Astrocyte of the spinal cord (primary cell): ENCODE measurements at regions not wholly inside any gene's neighbourhood (a gene's known extent, or its start where the extent isn't known, plus 50 kb on each side); places are given as distances from the start of the nearest gene placed in this dataset.

Experiments used
- DNase-seq: peaks from one replicate; pipeline ENCODE4 v3.0.0; 2011; ENCODE audit warnings: low read depth, low spot score
- H3K4me3 ChIP-seq: 2 replicates; pipeline ENCODE4 v1.5.1; 2011; ENCODE audit warnings: low read depth, mild to moderate bottlenecking, low read length, moderate library complexity
- in situ Hi-C: cut with HindIII; loops from 2 replicates; pipeline ENCODE4 v1.10.0; 2017; ENCODE audit warnings: low sequenced_read_pairs
- TF ChIP-seq, protein P1 (sequence below): IDR thresholded peaks from 2 replicates; pipeline ENCODE4 v1.5.1; 2012; ENCODE audit warnings: low read depth, mild to moderate bottlenecking, low read length, inconsistent platforms

GRCh38 chr2:194004590-194005206, 1652.3 kb upstream of the SLC39A10 start:
- no peak overlapping the region for H3K4me3 ChIP-seq
- DNase-seq: no peak
- in situ Hi-C loops: no loop called here
- TF ChIP-seq, protein P1, sequence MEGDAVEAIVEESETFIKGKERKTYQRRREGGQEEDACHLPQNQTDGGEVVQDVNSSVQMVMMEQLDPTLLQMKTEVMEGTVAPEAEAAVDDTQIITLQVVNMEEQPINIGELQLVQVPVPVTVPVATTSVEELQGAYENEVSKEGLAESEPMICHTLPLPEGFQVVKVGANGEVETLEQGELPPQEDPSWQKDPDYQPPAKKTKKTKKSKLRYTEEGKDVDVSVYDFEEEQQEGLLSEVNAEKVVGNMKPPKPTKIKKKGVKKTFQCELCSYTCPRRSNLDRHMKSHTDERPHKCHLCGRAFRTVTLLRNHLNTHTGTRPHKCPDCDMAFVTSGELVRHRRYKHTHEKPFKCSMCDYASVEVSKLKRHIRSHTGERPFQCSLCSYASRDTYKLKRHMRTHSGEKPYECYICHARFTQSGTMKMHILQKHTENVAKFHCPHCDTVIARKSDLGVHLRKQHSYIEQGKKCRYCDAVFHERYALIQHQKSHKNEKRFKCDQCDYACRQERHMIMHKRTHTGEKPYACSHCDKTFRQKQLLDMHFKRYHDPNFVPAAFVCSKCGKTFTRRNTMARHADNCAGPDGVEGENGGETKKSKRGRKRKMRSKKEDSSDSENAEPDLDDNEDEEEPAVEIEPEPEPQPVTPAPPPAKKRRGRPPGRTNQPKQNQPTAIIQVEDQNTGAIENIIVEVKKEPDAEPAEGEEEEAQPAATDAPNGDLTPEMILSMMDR: no peak

DNA sequence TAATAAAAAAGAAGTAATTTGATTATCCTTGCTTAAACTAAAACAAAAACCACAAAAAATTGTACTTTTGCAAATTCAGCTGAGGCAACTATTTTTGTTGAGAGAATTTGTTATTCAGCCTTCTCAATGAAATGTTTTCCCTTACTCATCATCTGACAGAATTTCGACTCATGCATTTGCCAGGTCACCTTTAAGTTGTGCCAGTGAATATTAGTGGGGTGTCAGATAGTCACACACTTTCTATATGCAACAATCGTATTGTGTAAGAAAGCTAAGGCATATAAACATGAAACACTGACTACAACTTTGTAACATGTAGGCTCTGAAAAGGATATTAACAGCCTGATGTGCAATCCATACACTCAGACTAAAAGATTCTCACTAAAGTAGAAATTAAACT, 1653.1 kb upstream of the SLC39A10 start:
- DNase-seq: no peak
- no peak overlapping the region for H3K4me3 ChIP-seq
- in situ Hi-C loops: no loop called here
- TF ChIP-seq, protein P1: no peak

GRCh38 chr2:194002699-194003368, 1654.2 kb upstream of the SLC39A10 start:
- DNase-seq: no peak
- TF ChIP-seq, protein P1: no peak
- in situ Hi-C loops: no loop called here
- H3K4me3 ChIP-seq: no peak overlapping the region

GRCh38 chr2:193990868-193991267, 1666.2 kb upstream of the SLC39A10 start:
- in situ Hi-C loops: no loop called here
- no peak for DNase-seq
- no peak overlapping the region for H3K4me3 ChIP-seq
- TF ChIP-seq, protein P1: no peak

- no peak for DNase-seq
- in situ Hi-C loops: no loop called here
- H3K4me3 ChIP-seq: no peak overlapping the region
- TF ChIP-seq, protein P1: no peak
Observed at GRCh38 chr2:193989645-193990044, 1667.4 kb upstream of the SLC39A10 start.

DNA sequence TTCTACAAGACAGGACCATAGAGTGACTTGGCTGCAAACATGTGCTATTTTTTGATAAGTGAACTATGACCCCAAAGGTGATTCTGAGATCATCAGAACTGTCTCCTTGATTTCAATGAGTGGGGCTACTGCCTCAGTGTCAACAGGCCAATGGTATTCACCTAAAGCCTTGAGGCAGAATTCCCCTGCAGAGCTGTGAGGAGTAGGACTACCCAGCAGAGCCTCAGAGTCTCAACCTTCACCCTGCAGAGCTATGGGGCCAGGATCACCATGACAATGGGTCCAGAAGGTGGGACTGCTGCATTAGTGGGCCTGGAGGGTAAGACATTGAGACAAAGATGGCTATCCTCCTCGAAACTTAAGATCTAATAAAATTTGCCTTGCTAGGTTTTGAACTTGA, 1668.2 kb upstream of the SLC39A10 start:
- in situ Hi-C loops: no loop called here
- no peak for DNase-seq

More for the DNA sequence above, 1668.2 kb upstream of the SLC39A10 start:
- no peak overlapping the region for H3K4me3 ChIP-seq
- TF ChIP-seq, protein P1: no peak
